ENCODE measurements at regions not wholly inside any gene's neighbourhood (a gene's known extent, or its start where the extent isn't known, plus 50 kb on each side); places are given as distances from the start of the nearest gene placed in this dataset.

- CTCF ChIA-PET = no interaction called here
- no peak overlapping the region for H3K4me3 Mint-ChIP-seq
- POLR2A ChIA-PET = no interaction called here
These were observed 205.3 kb downstream of the ADGRG6 start for GRCh38 chr6:142507065-142507464.

GRCh38 chr6:142510211-142510610 is 208.4 kb downstream of the ADGRG6 start:
- ATAC-seq (ENCODE audit: low read depth) = no peak
- POLR2A ChIA-PET = no interaction called here

More at GRCh38 chr6:142507065-142507464, 205.3 kb downstream of the ADGRG6 start:
- no peaks in the 10 kb centered on the region for H3K4me1 ChIP-seq (ENCODE audit: control insufficient read depth in 2 of 2, insufficient read depth in 2 of 2, low read length in 2 of 2)
- no peaks in the 10 kb centered on the region for H3K79me2 ChIP-seq (ENCODE audit: control insufficient read depth, insufficient read depth, low read length)
- no peak overlapping the region for H3K27ac Mint-ChIP-seq
- no peak overlapping the region for H3K27ac ChIP-seq (ENCODE audit: low read length in 2 of 2)
- H2AFZ ChIP-seq (ENCODE audit: insufficient read depth, low read depth, low read length, poor library complexity, severe bottlenecking) = no peak overlapping the region
- DNase-seq (no peak), ATAC-seq (ENCODE audit: low read depth) (no peak)
- TF ChIP-seq CTCF (IDR thresholded peaks at IDR 0.05) (no peak), EZH2 (IDR thresholded peaks at IDR 0.05; ENCODE audit: borderline replicate concordance, insufficient read depth, low read depth, low read length, poor library complexity, severe bottlenecking) (no peak)
- H3K9me3 ChIP-seq (ENCODE audit: control extremely low read depth in 1 of 3, control insufficient read depth in 2 of 3, insufficient read depth in 1 of 3, low read length in 2 of 3) = peaks cover 0 to 6% (median 0%) of the 10 kb centered on the region in 3 donors
- H4K20me1 ChIP-seq (ENCODE audit: control insufficient read depth, insufficient read depth, low read length, poor library complexity, severe bottlenecking) = no peaks in the 10 kb centered on the region
- no peaks in the 10 kb centered on the region for H3K27me3 ChIP-seq (replicated peaks in 1 of 4; ENCODE audit: control extremely low read depth in 1 of 4, control insufficient read depth in 3 of 4, insufficient read depth in 4 of 4, low read length in 3 of 4)
- intact Hi-C loops (cut with micrococcal nuclease) = no loop called here
- 96% methylated on average over 3 of the region's 4 CpGs for WGBS (ENCODE audit: insufficient coverage)
- no peak overlapping the region for H3K9ac ChIP-seq (ENCODE audit: low read length)
- H3K4me1 Mint-ChIP-seq = no peaks in the 10 kb centered on the region
- H3K4me3 ChIP-seq (ENCODE audit: control extremely low read depth in 1 of 5, extremely low read depth in 1 of 5, insufficient read depth in 1 of 5, low read depth in 2 of 5, low read length in 4 of 5) = no peak overlapping the region
- H3K9me3 Mint-ChIP-seq (ENCODE audit: insufficient read depth) = peaks cover 5% of the 10 kb centered on the region
- no peaks in the 10 kb centered on the region for H3K27me3 Mint-ChIP-seq
- no peaks in the 10 kb centered on the region for H3K36me3 ChIP-seq (replicated peaks in 1 of 2; ENCODE audit: control extremely low read depth in 1 of 2, control insufficient read depth in 1 of 2, extremely low read depth in 1 of 2, insufficient read depth in 2 of 2, low read length in 1 of 2)
- H3K4me2 ChIP-seq (replicated peaks; ENCODE audit: low read depth, low read length, poor library complexity, severe bottlenecking) = no peak overlapping the region

More at GRCh38 chr6:142510211-142510610, 208.4 kb downstream of the ADGRG6 start:
- Mint-ChIP-seq H3K27ac (no peak overlapping the region), H3K4me1 (no peaks in the 10 kb centered on the region), H3K9me3 (ENCODE audit: insufficient read depth) (peaks cover 6% of the 10 kb centered on the region), H3K27me3 (no peaks in the 10 kb centered on the region), H3K4me3 (no peak overlapping the region)
- 81% methylated on average over 2 of the region's 3 CpGs for WGBS (ENCODE audit: insufficient coverage)
- no peaks in the 10 kb centered on the region for H3K79me2 ChIP-seq (ENCODE audit: control insufficient read depth, insufficient read depth, low read length)
- CTCF ChIA-PET = no interaction called here
- DNase-seq = no peak
- no peaks in the 10 kb centered on the region for H3K36me3 ChIP-seq (replicated peaks in 1 of 2; ENCODE audit: control extremely low read depth in 1 of 2, control insufficient read depth in 1 of 2, extremely low read depth in 1 of 2, insufficient read depth in 2 of 2, low read length in 1 of 2)
- H3K4me1 ChIP-seq (ENCODE audit: control insufficient read depth in 2 of 2, insufficient read depth in 2 of 2, low read length in 2 of 2) = no peaks in the 10 kb centered on the region
- H3K27ac ChIP-seq (ENCODE audit: low read length in 2 of 2) = no peak overlapping the region
- H2AFZ ChIP-seq (ENCODE audit: insufficient read depth, low read depth, low read length, poor library complexity, severe bottlenecking) = no peak overlapping the region
- intact Hi-C loops (cut with micrococcal nuclease) = no loop called here
- H3K27me3 ChIP-seq (replicated peaks in 1 of 4; ENCODE audit: control extremely low read depth in 1 of 4, control insufficient read depth in 3 of 4, insufficient read depth in 4 of 4, low read length in 3 of 4) = no peaks in the 10 kb centered on the region
- H3K9ac ChIP-seq (ENCODE audit: low read length) = no peak overlapping the region
- H3K9me3 ChIP-seq (ENCODE audit: control extremely low read depth in 1 of 3, control insufficient read depth in 2 of 3, insufficient read depth in 1 of 3, low read length in 2 of 3) = peaks cover 0 to 6% (median 0%) of the 10 kb centered on the region in 3 donors
- TF ChIP-seq CTCF (IDR thresholded peaks at IDR 0.05) (no peak), EZH2 (IDR thresholded peaks at IDR 0.05; ENCODE audit: borderline replicate concordance, insufficient read depth, low read depth, low read length, poor library complexity, severe bottlenecking) (no peak)
- H3K4me2 ChIP-seq (replicated peaks; ENCODE audit: low read depth, low read length, poor library complexity, severe bottlenecking) = no peak overlapping the region
- no peaks in the 10 kb centered on the region for H4K20me1 ChIP-seq (ENCODE audit: control insufficient read depth, insufficient read depth, low read length, poor library complexity, severe bottlenecking)
- no peak overlapping the region for H3K4me3 ChIP-seq (ENCODE audit: control extremely low read depth in 1 of 5, extremely low read depth in 1 of 5, insufficient read depth in 1 of 5, low read depth in 2 of 5, low read length in 4 of 5)
